NB4 (cell line): ENCODE measurements at regions not wholly inside any gene's neighbourhood (a gene's known extent, or its start where the extent isn't known, plus 50 kb on each side); places are given as distances from the start of the nearest gene placed in this dataset.

Experiments
- CTCF ChIP-seq: IDR thresholded peaks from one replicate; pipeline ENCODE4 v1.5.1; 2012; ENCODE audit warnings: low read depth, low read length
- POLR2A ChIP-seq: IDR thresholded peaks from 2 replicates; pipeline ENCODE4 v1.6.1; 2011; ENCODE audit warnings: mild to moderate bottlenecking; ENCODE audit not compliant: insufficient read length; ENCODE audit errors: extremely low read depth

GRCh38 chr3:66800941-66801545 lies 197.1 kb upstream of the KBTBD8 start:
- no peak for TF ChIP-seq POLR2A
- no peak for TF ChIP-seq CTCF
